ENCODE measurements at regions not wholly inside any gene's neighbourhood (a gene's known extent, or its start where the extent isn't known, plus 50 kb on each side); places are given as distances from the start of the nearest gene placed in this dataset.

DNA sequence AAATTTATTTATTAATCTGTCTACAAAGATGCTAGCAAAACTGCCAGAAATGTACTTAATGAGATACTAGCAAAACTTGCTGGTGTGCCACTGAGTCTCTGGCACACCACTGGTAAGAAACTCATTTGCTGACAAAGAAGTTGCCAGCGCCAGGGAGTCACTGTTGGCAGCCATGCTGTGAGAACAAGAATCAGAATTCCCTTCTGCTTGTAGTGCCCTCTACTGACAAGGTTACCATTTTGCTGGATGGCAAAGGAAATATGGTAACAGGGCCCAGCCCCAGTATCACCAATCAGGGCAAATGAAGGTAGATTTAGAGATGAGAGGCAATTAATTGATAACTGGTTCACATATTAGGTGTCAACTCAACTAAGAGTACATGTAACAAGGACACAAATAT lies 750.1 kb upstream of the ADGRL3 start (continued):
- TF ChIP-seq EZH2 (IDR thresholded peaks at IDR 0.05; ENCODE audit: low read depth, unreplicated experiment) (no peak), ZNF114 (CRISPR knock-in tag; IDR thresholded peaks at IDR 0.05) (no peak)

DNA sequence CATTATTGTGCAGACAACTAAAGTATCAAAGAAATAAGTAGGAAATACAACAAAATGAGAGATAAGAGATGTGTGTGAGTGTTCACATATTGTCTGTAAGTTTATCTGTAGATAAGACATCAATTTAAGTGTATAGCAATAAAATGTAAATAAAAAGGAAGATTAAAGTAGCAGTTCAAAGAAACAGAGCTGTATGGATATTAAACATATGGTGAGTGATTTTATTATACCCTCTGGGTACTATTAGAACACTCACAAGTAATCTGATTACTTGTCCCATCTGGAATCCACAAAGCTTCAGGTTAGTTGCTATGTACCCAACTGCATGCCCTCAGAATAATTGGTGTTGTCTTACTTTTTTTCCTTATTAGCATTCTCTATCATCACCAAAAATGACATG lies 747.9 kb upstream of the ADGRL3 start:
- no peak for TF ChIP-seq JUNB (IDR thresholded peaks at IDR 0.05; ENCODE audit: unreplicated experiment)
- ATAC-seq (no peak), DNase-seq (ENCODE audit: low spot score) (no peak)
- H3K9me2 ChIP-seq (ENCODE audit: insufficient read depth): no peaks in the 10 kb centered on the region
- Mint-ChIP-seq H3K27me3 (ENCODE audit: insufficient read depth, low read depth, poor library complexity) (no peaks in the 10 kb centered on the region), H3K9me3 (no peaks in the 10 kb centered on the region), H3K4me1 (no peaks in the 10 kb centered on the region), H3K36me3 (ENCODE audit: low read depth) (no peaks in the 10 kb centered on the region), H3K4me3 (no peak overlapping the region), H3K27ac (no peak overlapping the region)
- H2AFZ ChIP-seq: no peak overlapping the region
- no peak overlapping the region for H3K4me2 ChIP-seq
- no peak overlapping the region for H3K4me3 ChIP-seq
- no peaks in the 10 kb centered on the region for H3F3A ChIP-seq (replicated peaks; ENCODE audit: low read depth)
- H3K27ac ChIP-seq (ENCODE audit: low read depth): no peak overlapping the region
- no peaks in the 10 kb centered on the region for H3K4me1 ChIP-seq (ENCODE audit: insufficient read depth)
- no peaks in the 10 kb centered on the region for H3K27me3 ChIP-seq (ENCODE audit: insufficient read depth)
- H3K36me3 ChIP-seq (ENCODE audit: insufficient read depth): no peaks in the 10 kb centered on the region
- no peaks in the 10 kb centered on the region for H4K20me1 ChIP-seq (replicated peaks; ENCODE audit: insufficient read depth)
- H3K79me2 ChIP-seq (replicated peaks; ENCODE audit: insufficient read depth): no peaks in the 10 kb centered on the region

DNA sequence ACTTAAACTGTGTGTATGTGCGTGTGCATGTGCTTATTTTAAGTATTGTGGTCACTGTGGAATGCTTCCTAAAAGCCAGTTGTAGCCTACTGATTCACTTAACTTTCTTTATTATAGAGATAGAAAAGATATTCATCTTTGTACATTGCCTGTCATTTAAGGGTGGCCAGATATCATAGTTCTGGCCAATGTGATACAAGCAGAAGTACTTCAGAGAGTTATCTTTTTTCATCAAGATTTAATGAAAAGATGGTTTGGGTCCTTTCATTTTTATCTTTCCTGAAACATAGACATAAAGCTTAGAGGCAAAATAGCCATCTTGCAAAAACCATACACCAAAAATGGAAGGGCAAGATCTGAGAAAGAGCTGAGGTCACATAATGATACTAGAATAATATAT lies 744.7 kb upstream of the ADGRL3 start:
- H3K27ac ChIP-seq (ENCODE audit: low read depth): no peak overlapping the region
- DNase-seq (ENCODE audit: low spot score) (no peak), ATAC-seq (no peak)
- H4K20me1 ChIP-seq (replicated peaks; ENCODE audit: insufficient read depth): no peaks in the 10 kb centered on the region
- no peaks in the 10 kb centered on the region for H3K27me3 ChIP-seq (ENCODE audit: insufficient read depth)
- Mint-ChIP-seq H3K4me3 (no peak overlapping the region), H3K4me1 (no peaks in the 10 kb centered on the region), H3K27me3 (ENCODE audit: insufficient read depth, low read depth, poor library complexity) (no peaks in the 10 kb centered on the region), H3K27ac (no peak overlapping the region), H3K36me3 (ENCODE audit: low read depth) (no peaks in the 10 kb centered on the region), H3K9me3 (no peaks in the 10 kb centered on the region)
- no peaks in the 10 kb centered on the region for H3K4me1 ChIP-seq (ENCODE audit: insufficient read depth)
- H3K9me2 ChIP-seq (ENCODE audit: insufficient read depth): no peaks in the 10 kb centered on the region
- H3F3A ChIP-seq (replicated peaks; ENCODE audit: low read depth): no peaks in the 10 kb centered on the region
- H3K79me2 ChIP-seq (replicated peaks; ENCODE audit: insufficient read depth): no peaks in the 10 kb centered on the region
- no peak overlapping the region for H3K4me2 ChIP-seq
- no peak overlapping the region for H2AFZ ChIP-seq
- H3K4me3 ChIP-seq: no peak overlapping the region
- H3K36me3 ChIP-seq (ENCODE audit: insufficient read depth): no peaks in the 10 kb centered on the region
- TF ChIP-seq NANOG (IDR thresholded peaks at IDR 0.05; ENCODE audit: borderline replicate concordance): no peak
- TF ChIP-seq JUNB (IDR thresholded peaks at IDR 0.05; ENCODE audit: unreplicated experiment): no peak
- TF ChIP-seq ZNF114 (CRISPR knock-in tag; IDR thresholded peaks at IDR 0.05): no peak
- TF ChIP-seq, protein P1, sequence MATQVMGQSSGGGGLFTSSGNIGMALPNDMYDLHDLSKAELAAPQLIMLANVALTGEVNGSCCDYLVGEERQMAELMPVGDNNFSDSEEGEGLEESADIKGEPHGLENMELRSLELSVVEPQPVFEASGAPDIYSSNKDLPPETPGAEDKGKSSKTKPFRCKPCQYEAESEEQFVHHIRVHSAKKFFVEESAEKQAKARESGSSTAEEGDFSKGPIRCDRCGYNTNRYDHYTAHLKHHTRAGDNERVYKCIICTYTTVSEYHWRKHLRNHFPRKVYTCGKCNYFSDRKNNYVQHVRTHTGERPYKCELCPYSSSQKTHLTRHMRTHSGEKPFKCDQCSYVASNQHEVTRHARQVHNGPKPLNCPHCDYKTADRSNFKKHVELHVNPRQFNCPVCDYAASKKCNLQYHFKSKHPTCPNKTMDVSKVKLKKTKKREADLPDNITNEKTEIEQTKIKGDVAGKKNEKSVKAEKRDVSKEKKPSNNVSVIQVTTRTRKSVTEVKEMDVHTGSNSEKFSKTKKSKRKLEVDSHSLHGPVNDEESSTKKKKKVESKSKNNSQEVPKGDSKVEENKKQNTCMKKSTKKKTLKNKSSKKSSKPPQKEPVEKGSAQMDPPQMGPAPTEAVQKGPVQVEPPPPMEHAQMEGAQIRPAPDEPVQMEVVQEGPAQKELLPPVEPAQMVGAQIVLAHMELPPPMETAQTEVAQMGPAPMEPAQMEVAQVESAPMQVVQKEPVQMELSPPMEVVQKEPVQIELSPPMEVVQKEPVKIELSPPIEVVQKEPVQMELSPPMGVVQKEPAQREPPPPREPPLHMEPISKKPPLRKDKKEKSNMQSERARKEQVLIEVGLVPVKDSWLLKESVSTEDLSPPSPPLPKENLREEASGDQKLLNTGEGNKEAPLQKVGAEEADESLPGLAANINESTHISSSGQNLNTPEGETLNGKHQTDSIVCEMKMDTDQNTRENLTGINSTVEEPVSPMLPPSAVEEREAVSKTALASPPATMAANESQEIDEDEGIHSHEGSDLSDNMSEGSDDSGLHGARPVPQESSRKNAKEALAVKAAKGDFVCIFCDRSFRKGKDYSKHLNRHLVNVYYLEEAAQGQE (IDR thresholded peaks at IDR 0.05; ENCODE audit: unreplicated experiment): no peak
- TF ChIP-seq, protein P2, sequence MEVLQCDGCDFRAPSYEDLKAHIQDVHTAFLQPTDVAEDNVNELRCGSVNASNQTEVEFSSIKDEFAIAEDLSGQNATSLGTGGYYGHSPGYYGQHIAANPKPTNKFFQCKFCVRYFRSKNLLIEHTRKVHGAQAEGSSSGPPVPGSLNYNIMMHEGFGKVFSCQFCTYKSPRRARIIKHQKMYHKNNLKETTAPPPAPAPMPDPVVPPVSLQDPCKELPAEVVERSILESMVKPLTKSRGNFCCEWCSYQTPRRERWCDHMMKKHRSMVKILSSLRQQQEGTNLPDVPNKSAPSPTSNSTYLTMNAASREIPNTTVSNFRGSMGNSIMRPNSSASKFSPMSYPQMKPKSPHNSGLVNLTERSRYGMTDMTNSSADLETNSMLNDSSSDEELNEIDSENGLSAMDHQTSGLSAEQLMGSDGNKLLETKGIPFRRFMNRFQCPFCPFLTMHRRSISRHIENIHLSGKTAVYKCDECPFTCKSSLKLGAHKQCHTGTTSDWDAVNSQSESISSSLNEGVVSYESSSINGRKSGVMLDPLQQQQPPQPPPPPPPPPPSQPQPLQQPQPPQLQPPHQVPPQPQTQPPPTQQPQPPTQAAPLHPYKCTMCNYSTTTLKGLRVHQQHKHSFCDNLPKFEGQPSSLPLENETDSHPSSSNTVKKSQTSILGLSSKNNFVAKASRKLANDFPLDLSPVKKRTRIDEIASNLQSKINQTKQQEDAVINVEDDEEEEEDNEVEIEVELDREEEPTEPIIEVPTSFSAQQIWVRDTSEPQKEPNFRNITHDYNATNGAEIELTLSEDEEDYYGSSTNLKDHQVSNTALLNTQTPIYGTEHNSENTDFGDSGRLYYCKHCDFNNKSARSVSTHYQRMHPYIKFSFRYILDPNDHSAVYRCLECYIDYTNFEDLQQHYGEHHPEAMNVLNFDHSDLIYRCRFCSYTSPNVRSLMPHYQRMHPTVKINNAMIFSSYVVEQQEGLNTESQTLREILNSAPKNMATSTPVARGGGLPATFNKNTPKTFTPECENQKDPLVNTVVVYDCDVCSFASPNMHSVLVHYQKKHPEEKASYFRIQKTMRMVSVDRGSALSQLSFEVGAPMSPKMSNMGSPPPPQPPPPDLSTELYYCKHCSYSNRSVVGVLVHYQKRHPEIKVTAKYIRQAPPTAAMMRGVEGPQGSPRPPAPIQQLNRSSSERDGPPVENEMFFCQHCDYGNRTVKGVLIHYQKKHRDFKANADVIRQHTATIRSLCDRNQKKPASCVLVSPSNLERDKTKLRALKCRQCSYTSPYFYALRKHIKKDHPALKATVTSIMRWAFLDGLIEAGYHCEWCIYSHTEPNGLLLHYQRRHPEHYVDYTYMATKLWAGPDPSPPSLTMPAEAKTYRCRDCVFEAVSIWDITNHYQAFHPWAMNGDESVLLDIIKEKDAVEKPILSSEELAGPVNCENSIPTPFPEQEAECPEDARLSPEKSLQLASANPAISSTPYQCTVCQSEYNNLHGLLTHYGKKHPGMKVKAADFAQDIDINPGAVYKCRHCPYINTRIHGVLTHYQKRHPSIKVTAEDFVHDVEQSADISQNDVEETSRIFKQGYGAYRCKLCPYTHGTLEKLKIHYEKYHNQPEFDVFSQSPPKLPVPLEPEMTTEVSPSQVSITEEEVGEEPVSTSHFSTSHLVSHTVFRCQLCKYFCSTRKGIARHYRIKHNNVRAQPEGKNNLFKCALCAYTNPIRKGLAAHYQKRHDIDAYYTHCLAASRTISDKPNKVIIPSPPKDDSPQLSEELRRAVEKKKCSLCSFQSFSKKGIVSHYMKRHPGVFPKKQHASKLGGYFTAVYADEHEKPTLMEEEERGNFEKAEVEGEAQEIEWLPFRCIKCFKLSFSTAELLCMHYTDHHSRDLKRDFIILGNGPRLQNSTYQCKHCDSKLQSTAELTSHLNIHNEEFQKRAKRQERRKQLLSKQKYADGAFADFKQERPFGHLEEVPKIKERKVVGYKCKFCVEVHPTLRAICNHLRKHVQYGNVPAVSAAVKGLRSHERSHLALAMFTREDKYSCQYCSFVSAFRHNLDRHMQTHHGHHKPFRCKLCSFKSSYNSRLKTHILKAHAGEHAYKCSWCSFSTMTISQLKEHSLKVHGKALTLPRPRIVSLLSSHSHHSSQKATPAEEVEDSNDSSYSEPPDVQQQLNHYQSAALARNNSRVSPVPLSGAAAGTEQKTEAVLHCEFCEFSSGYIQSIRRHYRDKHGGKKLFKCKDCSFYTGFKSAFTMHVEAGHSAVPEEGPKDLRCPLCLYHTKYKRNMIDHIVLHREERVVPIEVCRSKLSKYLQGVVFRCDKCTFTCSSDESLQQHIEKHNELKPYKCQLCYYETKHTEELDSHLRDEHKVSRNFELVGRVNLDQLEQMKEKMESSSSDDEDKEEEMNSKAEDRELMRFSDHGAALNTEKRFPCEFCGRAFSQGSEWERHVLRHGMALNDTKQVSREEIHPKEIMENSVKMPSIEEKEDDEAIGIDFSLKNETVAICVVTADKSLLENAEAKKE (CRISPR knock-in tag; IDR thresholded peaks at IDR 0.05): no peak
- TF ChIP-seq, protein P3, sequence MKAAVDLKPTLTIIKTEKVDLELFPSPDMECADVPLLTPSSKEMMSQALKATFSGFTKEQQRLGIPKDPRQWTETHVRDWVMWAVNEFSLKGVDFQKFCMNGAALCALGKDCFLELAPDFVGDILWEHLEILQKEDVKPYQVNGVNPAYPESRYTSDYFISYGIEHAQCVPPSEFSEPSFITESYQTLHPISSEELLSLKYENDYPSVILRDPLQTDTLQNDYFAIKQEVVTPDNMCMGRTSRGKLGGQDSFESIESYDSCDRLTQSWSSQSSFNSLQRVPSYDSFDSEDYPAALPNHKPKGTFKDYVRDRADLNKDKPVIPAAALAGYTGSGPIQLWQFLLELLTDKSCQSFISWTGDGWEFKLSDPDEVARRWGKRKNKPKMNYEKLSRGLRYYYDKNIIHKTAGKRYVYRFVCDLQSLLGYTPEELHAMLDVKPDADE (IDR thresholded peaks at IDR 0.05): no peak
- TF ChIP-seq STAT1 (IDR thresholded peaks at IDR 0.05; ENCODE audit: unreplicated experiment): no peak
